ENCODE measurements at regions not wholly inside any gene's neighbourhood (a gene's known extent, or its start where the extent isn't known, plus 50 kb on each side); places are given as distances from the start of the nearest gene placed in this dataset.
"Not testable (repeated sequence)": the region's sequence is repeated elsewhere in the genome, so short reads cannot be mapped to it uniquely, and the experiment has no call there.

DNA sequence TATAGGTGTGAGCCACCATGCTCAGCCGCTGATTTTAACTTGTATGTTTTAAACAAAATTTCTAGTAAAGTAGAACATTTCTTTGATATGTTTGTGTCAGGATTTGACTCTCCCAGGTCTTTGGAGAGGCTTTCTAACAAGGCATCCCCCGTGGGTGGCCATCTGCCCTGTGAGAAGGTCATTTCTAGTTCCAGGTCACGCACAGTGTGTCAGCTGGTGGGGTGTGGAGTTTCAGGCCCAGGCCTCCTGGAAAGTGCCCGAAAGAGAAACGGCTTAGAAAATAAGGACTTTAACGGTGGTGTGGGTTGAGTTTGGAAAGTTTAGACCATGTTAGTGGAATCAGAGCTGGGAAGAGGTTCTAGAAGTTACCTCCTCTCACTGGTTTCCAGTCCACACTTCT, 61.0 kb downstream of the SPDYE17 start:
- not testable (repeated sequence) for H3K9me3 Mint-ChIP-seq; ATAC-seq (replicated peaks in 1 of 2); H3K27me3 Mint-ChIP-seq (ENCODE audit: low read depth); DNase-seq; H3K36me3 Mint-ChIP-seq (ENCODE audit: insufficient read depth in 2 of 2); H3K4me3 Mint-ChIP-seq; H3K27ac Mint-ChIP-seq; H3K4me1 Mint-ChIP-seq (ENCODE audit: low read depth)

GRCh38 chr7:76969892-76970291, 62.3 kb downstream of the SPDYE17 start:
- H3K36me3 Mint-ChIP-seq (ENCODE audit: insufficient read depth in 2 of 2); ATAC-seq (replicated peaks in 1 of 2); H3K9me3 Mint-ChIP-seq; H3K27me3 Mint-ChIP-seq (ENCODE audit: low read depth); H3K4me3 Mint-ChIP-seq; DNase-seq; H3K4me1 Mint-ChIP-seq (ENCODE audit: low read depth); H3K27ac Mint-ChIP-seq: not testable (repeated sequence)

GRCh38 chr7:76965731-76966548, 66.2 kb downstream of the SPDYE17 start:
- H3K27me3 Mint-ChIP-seq (ENCODE audit: low read depth); ATAC-seq (replicated peaks in 1 of 2); H3K27ac Mint-ChIP-seq; H3K4me3 Mint-ChIP-seq; H3K36me3 Mint-ChIP-seq (ENCODE audit: insufficient read depth in 2 of 2); H3K9me3 Mint-ChIP-seq; H3K4me1 Mint-ChIP-seq (ENCODE audit: low read depth); DNase-seq: not testable (repeated sequence)

DNA sequence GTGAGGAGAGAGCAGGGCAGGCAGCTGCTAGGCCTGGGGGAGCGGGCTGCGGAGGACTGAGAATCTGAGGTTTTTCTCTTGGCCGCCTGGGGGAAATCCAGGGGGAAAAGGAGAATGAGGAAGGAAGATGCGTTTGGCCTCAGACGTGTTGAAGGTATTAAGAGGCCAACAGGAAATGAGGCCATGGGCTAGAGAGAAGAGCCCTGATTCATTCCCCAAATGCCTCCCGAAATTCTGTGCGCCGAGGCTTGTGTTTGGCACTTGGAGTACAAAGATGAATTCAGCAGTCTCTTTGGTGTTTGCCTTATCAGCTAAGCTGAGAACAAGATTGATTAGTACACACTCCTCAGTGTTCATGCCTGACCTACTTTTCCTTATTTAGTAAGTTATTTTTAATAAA, 68.1 kb downstream of the SPDYE17 start:
- H3K4me1 Mint-ChIP-seq (ENCODE audit: low read depth); H3K9me3 Mint-ChIP-seq; H3K36me3 Mint-ChIP-seq (ENCODE audit: insufficient read depth in 2 of 2); DNase-seq; H3K27me3 Mint-ChIP-seq (ENCODE audit: low read depth); ATAC-seq (replicated peaks in 1 of 2); H3K27ac Mint-ChIP-seq; H3K4me3 Mint-ChIP-seq: not testable (repeated sequence)

DNA sequence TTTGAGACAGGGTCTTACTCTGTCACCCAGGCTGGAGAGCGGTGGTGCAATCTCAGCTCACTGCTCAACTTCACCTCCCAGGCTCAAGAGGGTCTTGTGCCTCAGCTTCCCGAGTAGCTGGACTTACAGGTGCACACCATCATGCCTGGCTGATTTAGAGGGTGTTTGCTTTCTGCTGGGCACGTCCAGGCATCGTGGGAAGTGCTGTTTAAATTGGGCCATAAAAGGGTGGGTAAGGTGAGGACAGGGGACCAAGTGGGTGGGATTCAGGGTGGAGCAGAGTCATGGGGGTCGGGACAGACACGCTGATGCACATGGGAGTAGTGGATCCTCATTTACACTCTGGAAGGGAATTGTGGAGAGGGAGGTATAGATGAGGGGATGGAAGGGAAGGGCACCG, 69.1 kb downstream of the SPDYE17 start:
- H3K27ac Mint-ChIP-seq; H3K4me3 Mint-ChIP-seq; DNase-seq; H3K9me3 Mint-ChIP-seq; H3K36me3 Mint-ChIP-seq (ENCODE audit: insufficient read depth in 2 of 2); H3K4me1 Mint-ChIP-seq (ENCODE audit: low read depth); H3K27me3 Mint-ChIP-seq (ENCODE audit: low read depth); ATAC-seq (replicated peaks in 1 of 2): not testable (repeated sequence)

DNA sequence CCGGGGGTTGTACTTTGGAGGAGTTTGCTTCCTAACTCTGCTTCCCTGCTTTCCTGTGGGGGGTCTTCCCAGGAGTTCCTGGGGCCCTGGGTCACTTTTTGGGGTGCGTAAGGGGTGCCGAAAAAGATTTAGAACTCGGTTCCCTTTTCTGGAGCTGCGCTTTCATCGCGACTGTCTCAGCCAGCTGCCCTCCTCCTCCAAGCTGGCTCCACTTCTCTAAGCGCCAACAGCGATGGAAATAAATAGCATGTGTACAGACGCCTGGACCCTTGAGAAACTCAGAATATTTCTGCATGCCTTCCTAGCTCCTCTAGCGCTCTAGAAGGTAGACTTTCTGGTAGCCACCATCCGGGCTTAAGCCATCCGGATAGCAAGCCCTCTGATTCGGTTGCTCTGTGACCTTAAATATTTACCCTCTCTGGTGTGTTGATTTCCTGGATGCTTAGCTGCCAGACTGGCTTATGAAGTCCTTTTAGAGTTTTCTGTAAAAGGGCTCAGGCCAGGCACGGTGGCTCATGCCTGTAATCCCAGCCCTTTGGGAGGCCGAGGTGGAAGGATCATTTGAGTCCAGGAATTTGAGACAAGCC, 71.7 kb downstream of the SPDYE17 start:
- not testable (repeated sequence) for H3K27ac Mint-ChIP-seq; H3K4me1 Mint-ChIP-seq (ENCODE audit: low read depth); H3K36me3 Mint-ChIP-seq (ENCODE audit: insufficient read depth in 2 of 2); H3K27me3 Mint-ChIP-seq (ENCODE audit: low read depth); H3K4me3 Mint-ChIP-seq; ATAC-seq (replicated peaks in 1 of 2); DNase-seq; H3K9me3 Mint-ChIP-seq

DNA sequence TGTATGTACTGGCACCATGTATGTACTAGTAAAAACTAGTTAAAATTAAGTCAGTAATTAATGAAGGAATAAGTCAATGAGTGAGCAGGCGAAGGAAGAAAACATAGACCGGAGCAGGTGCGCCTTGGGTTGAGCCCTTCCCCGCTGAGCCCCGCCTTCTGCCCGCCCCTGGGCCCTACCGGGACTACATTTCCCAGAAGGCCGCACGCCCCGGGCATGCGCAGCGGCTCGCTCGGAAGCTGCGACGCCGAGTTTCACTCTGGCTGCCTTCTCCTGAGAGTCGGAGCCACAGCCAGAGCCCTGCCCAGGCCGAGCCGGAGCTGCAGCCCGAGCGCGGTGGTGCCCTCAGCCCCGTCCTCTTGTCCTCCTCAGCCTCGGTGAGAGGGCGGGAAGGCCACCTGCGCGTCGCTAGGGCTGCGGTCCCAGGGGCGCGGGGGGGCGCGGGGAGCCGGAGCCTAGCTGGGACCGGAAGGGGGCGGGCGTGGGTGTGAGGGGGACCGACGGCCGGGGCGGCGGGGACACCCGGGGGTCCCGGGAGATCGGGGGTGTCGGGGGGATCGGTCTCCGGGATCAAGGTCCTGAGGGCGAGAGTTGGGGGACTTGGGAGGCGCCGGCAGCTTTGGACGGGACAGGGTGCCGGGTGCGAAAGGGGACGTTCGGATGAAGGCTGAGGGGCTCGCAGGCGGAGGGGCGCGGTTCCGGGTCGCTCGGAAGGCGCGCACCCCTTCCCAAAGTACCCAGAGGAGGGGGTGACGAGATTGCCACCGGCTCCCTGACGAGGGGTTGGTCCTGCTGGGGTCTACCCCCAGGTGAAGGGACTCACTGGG, 72.4 kb downstream of the SPDYE17 start:
- H3K27ac Mint-ChIP-seq; H3K4me1 Mint-ChIP-seq (ENCODE audit: low read depth); H3K9me3 Mint-ChIP-seq; H3K36me3 Mint-ChIP-seq (ENCODE audit: insufficient read depth in 2 of 2); H3K27me3 Mint-ChIP-seq (ENCODE audit: low read depth): not testable (repeated sequence)
- ATAC-seq (replicated peaks in 1 of 2): peak; percentile 99
- H3K4me3 Mint-ChIP-seq: peak overlapping the region; percentile 29 to 44
- peak; percentile 3 to 18 for DNase-seq

DNA sequence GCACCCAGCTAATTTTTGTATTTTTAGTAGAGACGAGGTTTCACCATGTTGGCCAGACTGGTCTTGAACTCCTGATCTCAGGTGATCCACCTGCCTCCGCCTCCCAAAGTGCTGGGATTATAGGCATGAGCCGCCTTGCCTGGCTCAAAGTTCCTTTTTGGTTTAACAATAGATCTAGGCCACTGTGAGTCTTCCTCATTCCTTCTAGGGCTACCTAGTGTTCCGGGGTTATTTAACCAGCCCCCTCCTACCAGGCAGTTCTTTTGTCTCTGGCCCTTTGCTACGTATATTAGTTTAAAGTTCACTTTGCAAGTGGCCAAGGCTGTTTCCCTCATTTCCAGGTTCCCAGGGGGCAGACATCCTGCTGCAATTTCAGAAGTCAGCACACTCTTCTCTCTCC, 75.6 kb downstream of the SPDYE17 start:
- H3K9me3 Mint-ChIP-seq; H3K4me3 Mint-ChIP-seq; H3K27me3 Mint-ChIP-seq (ENCODE audit: low read depth); H3K27ac Mint-ChIP-seq; ATAC-seq (replicated peaks in 1 of 2); H3K36me3 Mint-ChIP-seq (ENCODE audit: insufficient read depth in 2 of 2); H3K4me1 Mint-ChIP-seq (ENCODE audit: low read depth); DNase-seq: not testable (repeated sequence)

- not testable (repeated sequence) for H3K27ac Mint-ChIP-seq
Measured at GRCh38 chr7:76955124-76955523, 77.0 kb downstream of the SPDYE17 start.

GRCh38 chr7:76944603-76945002, 87.6 kb downstream of the SPDYE17 start:
- H3K4me1 Mint-ChIP-seq (ENCODE audit: low read depth): peaks cover 11% of the 10 kb centered on the region
- peak overlapping the region; percentile 80 for H3K27ac Mint-ChIP-seq
- H3K9me3 Mint-ChIP-seq; H3K27me3 Mint-ChIP-seq (ENCODE audit: low read depth); H3K36me3 Mint-ChIP-seq (ENCODE audit: insufficient read depth in 2 of 2): not testable (repeated sequence)
- DNase-seq (peak; percentile 1 to 8), ATAC-seq (replicated peaks in 1 of 2) (peak; percentile 97 to 99)
- peak overlapping the region; percentile 60 to 72 for H3K4me3 Mint-ChIP-seq

More at GRCh38 chr7:76955124-76955523, 77.0 kb downstream of the SPDYE17 start:
- not testable (repeated sequence) for DNase-seq; H3K4me3 Mint-ChIP-seq; H3K27me3 Mint-ChIP-seq (ENCODE audit: low read depth); H3K9me3 Mint-ChIP-seq; ATAC-seq (replicated peaks in 1 of 2); H3K36me3 Mint-ChIP-seq (ENCODE audit: insufficient read depth in 2 of 2); H3K4me1 Mint-ChIP-seq (ENCODE audit: low read depth)

DNA sequence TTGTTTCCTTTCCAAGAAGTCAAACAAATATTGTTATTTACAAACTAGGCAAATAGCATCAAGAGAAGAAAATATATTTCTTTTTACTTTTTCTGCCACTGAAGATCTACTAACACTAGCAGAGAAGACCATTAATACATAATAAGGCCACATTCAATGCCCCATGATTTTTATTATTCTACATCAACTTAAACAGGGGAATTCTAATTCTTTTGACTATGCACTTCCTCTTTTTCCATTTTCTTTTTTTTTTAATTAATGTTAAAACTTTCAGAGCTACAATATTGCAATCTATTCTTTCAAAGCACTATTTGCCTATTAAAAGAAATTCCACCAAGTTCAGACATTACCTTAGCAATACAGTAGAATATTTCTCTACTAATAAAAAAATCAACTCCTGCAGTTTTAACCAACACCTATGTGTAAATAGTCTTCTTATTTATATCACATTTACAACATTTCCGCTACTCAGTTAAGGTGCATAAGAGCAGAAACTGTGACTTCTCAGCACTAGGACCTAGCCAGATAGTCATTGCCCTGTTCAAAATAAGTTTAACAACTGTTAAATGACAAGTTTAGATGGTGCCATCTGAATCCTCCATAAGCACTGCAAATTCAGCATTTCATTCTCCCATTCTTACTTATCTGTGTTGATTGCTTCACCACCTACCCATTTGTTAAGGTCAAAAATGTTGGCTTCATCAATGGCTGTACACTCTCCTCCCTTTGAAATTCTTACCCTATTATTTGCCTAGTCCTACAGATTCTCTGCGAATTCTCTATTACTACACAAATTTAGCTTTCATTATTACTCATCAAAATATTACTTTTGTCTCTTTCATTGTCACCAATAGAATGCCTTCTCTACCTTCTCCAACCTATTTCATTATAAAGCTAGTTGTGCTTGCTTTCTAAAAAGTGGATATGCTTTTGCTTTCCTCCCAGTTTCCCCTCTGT, 90.1 kb downstream of the SPDYE17 start:
- H3K36me3 Mint-ChIP-seq (ENCODE audit: insufficient read depth in 2 of 2); DNase-seq; H3K4me3 Mint-ChIP-seq; H3K9me3 Mint-ChIP-seq; H3K27me3 Mint-ChIP-seq (ENCODE audit: low read depth); ATAC-seq (replicated peaks in 1 of 2); H3K27ac Mint-ChIP-seq: not testable (repeated sequence)
- peaks cover 11% of the 10 kb centered on the region for H3K4me1 Mint-ChIP-seq (ENCODE audit: low read depth)

- not testable (repeated sequence) for H3K4me3 Mint-ChIP-seq; DNase-seq; H3K4me1 Mint-ChIP-seq (ENCODE audit: low read depth); H3K36me3 Mint-ChIP-seq (ENCODE audit: insufficient read depth in 2 of 2); H3K9me3 Mint-ChIP-seq; ATAC-seq (replicated peaks in 1 of 2); H3K27ac Mint-ChIP-seq
- H3K27me3 Mint-ChIP-seq (ENCODE audit: low read depth): peaks cover 15% of the 10 kb centered on the region
Measured at GRCh38 chr7:76937781-76938180, 94.4 kb downstream of the SPDYE17 start.

All from activated T-cell treated with anti-CD3 and anti-CD28 coated beads, Interleukin-2, amount 50 U/mL, for 72 hours (primary cell).